ENCODE measurements at regions not wholly inside any gene's neighbourhood (a gene's known extent, or its start where the extent isn't known, plus 50 kb on each side); places are given as distances from the start of the nearest gene placed in this dataset.

GRCh38 chr15:81516012-81516411 lies 142.0 kb upstream of the TMC3 start:
- TF ChIP-seq EZH2 (IDR thresholded peaks at IDR 0.05; ENCODE audit: borderline replicate concordance) (no peak), CTCF (IDR thresholded peaks at IDR 0.05; ENCODE audit: poor library complexity) (no peak), EZH2phosphoT487 (IDR thresholded peaks at IDR 0.05; ENCODE audit: low read depth, severe bottlenecking, unreplicated experiment) (no peak)

All from hepatocyte (in vitro differentiated cells).